Right renal pelvis (tissue), 4 donors: ENCODE measurements at regions not wholly inside any gene's neighbourhood (a gene's known extent, or its start where the extent isn't known, plus 50 kb on each side); places are given as distances from the start of the nearest gene placed in this dataset.

ENCODE experiments used
- DNase-seq, 4 donors: peaks; one replicate each; pipeline ENCODE4 v3.0.0-alpha.2; 2013; ENCODE audit warnings: low read depth in 4 of 4, low spot score in 3 of 4, missing footprints in 1 of 4

DNA sequence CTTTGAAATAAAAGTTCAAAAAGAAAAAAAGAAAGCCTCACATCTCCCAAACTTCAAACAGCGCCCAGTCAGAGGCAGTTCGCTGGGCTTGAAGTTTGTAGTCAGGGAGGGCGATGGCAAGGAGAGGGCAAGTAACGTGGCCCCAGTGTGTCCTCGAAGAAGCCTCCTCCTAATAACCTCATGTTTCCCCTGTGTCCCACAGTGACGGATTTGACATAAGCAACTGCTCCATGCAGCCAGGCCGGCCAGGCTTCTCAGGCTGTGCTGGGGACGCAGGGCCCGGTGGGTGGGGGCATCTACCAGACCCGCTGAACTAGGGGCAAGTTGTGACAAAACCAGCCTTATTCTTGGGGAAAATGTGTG is 172.2 kb downstream of the ERCC6L2 start:
- DNase-seq = no peak

GRCh38 chr9:96047116-96047639 is 171.7 kb downstream of the ERCC6L2 start:
- DNase-seq = no peak

DNA sequence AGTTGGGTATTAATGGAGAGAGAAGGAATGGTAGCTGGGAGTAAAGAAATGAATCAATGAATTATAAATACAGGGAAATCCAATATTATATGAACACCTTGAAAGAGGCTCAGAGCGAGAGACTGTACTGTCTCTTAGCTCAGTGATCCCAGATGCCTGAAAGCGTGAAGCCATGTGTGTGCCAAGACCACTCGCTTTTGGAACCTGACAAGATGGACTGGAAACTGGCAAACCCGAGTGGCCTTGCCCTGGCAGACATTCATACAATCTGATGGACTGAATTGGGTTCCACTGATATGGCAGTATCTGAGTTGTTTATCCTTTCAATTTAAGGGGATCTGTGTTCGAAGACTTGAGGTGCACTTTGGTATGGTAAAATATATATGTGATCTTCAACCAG is 170.3 kb downstream of the ERCC6L2 start:
- DNase-seq = no peak

DNA sequence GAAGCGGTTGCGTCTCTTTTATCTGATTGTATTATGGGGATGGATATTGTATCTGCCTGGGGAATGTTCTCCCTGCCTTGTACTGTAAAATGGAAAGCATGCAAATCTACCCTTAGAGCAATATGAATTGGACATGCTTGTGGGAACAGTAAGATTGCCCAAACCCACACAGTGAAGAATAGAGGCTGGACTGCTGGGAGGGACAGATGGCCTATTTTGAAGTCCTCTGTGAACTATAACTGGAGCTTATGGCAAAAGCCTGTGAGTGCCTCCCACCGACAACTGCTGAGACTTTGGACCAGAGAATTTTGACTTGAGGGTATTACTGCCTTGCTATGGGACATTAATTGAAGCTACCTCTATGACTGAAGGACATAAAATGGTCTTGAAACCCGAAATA is 168.9 kb downstream of the ERCC6L2 start:
- DNase-seq = no peak

DNA sequence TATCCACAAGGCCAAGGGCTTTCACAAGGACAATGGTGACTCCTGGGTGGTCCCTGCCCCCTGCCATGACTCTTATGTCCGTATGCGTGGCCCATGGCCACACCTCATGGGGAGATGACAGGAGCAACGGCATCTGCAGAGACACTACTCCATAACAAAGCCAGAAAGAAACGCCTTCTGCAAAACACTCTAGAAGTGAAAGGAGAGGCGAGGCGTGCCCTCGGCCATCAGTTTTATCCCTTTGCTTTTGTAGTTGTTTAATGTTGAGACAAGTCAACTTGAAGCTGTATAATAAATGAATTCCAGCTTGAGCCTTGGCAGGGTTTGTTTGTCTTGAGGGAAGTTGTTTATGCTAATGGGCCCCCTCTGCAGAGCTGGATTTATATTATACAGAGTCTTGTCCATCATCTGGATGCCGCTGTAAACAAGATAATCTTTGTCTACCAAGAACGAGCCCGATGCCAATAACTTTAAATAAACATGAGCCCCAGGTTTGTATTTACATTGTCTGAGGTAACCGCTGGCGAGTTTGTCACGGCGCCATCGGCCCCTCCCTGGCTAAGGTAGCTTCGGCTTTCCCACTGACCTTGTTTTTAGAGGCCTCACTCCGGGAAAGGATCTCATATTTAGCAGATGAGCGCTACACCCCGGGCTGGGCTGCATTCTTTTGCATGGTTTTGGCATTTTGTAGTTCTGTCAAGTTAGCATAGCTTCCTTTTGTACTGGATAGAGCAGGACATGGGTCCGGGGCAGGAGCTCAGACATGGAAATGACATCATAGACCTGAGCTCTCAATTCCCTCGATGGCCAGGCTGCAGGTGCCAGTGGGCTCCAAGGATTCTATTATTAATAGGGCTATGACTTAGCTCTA is 165.3 kb downstream of the ERCC6L2 start:
- DNase-seq = no peak

DNA sequence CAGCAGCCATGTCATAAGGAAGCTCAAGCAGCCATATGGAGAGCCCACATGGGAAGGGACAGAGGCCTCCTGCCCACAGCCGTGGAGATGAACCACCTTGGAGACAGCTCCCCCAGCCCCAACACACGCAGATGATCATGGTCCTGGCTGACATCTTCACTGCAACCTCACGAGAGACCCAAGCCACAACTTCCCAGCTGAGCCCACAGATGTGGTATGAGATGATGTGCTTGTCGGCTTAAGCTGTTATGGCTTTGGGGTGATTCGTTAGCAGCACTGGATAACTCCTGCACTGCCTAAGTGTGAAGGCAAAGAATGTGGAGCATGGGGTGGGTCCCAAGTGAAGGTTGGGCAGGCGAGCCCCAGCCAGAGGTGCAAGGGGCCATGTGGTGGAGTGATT is 163.4 kb downstream of the ERCC6L2 start:
- DNase-seq = no peak

DNA sequence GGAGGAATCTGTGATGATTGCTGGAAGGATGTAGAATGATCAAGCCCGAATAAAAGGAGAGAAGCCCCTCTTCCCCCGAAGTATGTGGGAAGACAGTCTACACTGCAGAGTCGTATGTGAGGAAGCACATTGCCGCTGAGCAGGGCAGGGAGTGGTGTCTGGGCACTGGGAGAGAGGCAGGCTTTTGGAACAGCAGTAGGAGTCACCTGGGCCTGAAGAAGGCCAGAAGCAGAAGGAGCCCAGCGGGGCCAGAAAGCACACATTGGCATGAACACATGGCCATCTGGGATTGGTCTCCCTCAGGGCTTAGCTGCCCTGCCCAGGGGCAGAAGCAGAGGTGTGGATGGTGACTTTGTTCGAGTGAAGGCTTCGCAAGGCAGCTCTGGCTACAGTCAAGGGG is 162.8 kb downstream of the ERCC6L2 start:
- no peak for DNase-seq

DNA sequence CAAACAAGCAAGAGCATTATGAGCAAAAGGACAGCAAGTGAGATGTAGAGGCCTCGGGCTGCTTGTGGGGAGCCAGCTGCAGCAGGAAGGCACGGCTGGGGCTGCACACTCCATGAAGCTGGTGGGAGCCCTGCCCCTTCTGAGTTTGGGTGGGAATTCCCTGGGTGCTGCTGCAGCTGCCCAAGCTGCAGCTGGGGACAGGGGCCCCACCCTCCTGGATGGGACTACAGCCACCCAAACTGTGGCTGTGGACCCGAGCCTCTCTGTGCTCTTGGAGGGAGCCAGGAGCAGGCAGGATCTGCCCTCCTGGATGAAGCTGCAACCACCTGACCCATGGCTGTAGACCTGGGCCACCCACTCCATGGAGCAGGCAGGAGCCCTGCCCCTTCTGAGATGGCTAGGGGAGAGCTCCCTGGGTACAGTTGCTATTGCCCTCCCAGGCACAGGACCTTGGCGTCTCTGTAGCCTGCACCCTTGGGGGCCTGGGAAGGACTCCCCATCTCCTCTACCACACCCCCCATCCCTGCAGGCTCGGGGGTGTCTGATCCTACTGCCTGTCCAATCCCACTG is 159.1 kb downstream of the ERCC6L2 start:
- DNase-seq = no peak

DNA sequence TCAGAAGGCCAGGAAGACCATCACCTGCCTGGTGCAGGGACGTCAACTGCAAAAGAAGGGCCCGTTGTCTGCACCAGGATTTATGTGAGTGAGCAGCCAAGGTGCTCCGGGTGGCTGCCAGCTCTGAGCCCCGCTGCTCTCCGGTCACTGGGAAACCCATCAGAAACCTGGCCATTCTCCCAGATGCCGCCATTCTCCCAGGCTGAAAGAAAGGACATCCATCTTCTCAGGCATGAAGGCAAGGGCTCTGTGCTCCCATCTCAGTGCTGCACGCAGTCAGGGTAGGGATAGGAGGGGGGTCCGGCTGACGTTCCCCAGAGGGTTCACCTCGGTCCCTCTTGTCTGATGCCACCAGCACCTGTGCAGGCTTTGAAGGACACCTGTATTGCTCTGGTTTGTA is 158.4 kb downstream of the ERCC6L2 start:
- DNase-seq = no peak

GRCh38 chr9:96031916-96032534 is 156.5 kb downstream of the ERCC6L2 start:
- DNase-seq = no peak

GRCh38 chr9:96031366-96031824 is 155.9 kb downstream of the ERCC6L2 start:
- no peak for DNase-seq

DNA sequence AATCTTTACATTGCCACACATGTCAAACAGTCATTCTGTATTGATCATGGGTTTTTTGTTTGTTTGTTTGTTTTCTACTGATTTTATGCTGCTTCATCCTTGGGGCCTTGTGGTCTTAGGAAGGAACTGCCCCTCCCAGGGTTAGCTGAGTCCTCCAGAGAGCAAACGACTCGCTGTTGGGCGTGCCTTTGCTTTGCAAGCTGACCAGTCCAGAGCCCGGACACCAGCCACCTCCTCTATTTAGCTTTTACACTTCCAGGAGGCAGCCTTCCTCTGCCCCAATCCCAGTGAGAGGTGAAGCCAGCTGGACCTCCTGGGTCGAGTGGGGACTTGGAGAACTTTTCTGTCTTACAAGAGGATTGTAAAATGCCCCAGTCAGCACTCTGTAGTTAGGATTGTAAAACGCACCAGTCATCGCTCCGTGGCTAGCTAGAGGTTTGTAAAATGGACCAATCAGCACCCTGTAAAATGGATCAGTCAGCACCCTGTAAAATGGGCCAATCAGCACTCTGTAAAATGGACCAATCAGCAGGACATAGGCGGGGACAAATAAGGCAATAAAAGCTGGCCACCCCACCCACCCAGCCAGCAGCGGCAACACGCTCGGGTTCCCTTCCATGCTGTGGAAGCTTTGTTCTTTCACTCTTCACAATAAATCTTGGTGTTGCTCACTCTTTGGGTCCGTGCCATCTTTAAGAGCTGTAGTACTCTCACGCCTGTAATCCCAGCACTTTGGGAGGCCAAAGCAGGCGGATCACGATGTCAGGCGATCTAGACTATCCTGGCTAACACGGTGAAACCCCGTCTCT is 154.4 kb downstream of the ERCC6L2 start:
- DNase-seq = no peak

- DNase-seq = no peak
Measured at GRCh38 chr9:96027251-96028131, 152.0 kb downstream of the ERCC6L2 start.

- no peak for DNase-seq
Measured at GRCh38 chr9:96026655-96027213, 151.2 kb downstream of the ERCC6L2 start.

- no peak for DNase-seq
Measured at GRCh38 chr9:96025995-96026602, 150.6 kb downstream of the ERCC6L2 start.

DNA sequence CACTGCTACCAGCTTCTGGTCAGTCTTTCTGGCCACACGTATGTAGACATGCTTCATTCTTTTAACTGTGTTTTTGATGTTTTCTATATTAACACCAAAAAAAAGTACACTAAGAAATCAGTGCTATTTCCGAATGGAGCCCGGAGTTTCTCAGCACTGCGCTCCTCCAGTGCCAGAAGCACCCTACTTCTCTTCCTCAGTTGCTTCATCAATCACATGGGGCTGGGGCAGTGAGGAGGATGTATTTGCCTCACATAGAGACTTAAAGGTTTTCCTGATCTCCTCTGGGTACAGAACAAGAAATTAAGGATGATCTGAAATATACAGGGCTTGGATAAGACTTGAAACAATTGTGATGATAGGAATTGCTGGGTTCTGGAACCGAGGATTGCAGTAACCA is 148.0 kb downstream of the ERCC6L2 start:
- no peak for DNase-seq

DNA sequence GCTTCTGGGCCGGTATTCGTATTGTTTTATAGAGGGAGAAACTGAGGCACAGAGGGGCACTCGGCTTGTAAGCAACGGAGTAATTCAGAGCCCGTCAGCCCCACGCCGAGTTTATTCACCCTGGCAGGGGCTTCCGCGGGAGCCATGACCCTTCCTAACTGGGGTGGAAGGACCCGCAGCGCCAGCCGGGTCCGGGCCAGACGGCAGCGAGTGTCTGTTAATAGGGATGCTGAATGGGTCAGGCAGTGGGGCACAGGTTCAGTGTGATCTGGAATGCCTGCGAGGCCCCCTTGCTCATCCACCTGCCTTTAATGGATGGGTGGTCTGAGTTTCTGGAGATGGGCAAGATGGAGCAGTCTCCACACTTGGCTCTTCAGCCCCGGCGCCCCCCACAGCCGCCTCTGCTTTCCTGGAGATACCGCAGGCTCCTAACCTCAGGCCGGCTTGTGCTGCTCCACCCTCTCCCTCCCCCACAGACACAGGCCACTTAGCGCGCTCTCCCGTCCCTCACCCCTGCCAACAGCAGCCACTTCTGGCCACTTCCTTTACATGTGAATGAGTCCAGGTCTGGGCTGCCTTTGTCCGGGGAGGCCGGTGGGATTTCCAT is 147.1 kb downstream of the ERCC6L2 start:
- DNase-seq = no peak

GRCh38 chr9:96021551-96022444 is 146.3 kb downstream of the ERCC6L2 start:
- DNase-seq = no peak
